NCI-H2227 (cell line): ENCODE measurements at regions not wholly inside any gene's neighbourhood (a gene's known extent, or its start where the extent isn't known, plus 50 kb on each side); places are given as distances from the start of the nearest gene placed in this dataset.
"Not testable (repeated sequence)": the region's sequence is repeated elsewhere in the genome, so short reads cannot be mapped to it uniquely, and the experiment has no call there.

Experiments used
- DNase-seq: peaks from one replicate; lab custom pipeline; 2025; ENCODE audit not compliant: unreplicated experiment; lab: John Stamatoyannopoulos, UW

GRCh38 chr16:17032332-17032731, 438.4 kb downstream of the XYLT1 start:
- no peak for DNase-seq

GRCh38 chr16:17034477-17035252, 436.1 kb downstream of the XYLT1 start:
- no peak for DNase-seq

DNA sequence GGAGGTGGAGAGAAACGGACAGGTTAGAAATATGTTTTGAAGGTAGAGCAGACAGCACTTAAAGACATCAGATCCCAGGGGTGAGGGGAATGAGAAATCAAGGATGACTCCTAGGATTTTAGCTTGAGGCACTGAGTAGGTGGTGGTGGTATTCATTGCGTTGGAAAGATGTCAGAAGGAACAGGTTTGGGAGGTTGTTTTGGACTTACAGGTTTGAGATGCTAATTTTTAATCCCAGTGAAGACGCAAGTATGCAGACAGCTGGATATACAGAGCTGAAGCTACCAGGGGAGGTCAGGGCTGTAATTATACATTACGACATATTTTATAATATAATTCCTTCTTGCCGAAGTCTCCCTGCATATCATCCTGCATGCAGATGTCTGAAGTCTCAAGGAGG, 433.3 kb downstream of the XYLT1 start:
- no peak for DNase-seq

DNA sequence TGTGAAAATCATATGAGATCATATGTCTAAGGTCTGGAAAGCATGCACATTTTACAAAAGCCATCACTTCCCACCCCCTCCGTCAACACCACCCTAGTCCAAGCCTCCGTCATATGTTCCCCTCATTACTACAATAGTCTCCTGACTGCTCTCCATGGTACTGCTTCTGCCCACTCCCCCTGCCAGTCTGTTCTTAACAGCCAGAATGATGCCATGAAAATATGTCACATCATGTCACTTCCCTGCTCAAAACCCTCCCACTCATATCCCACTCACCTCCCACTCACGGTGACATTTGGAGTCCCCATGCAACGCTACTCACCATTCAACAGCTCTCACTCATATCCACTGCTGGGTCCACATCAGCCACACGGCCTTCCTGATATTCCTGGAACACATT, 432.3 kb downstream of the XYLT1 start:
- DNase-seq: no peak

GRCh38 chr16:17049109-17049508, 421.7 kb downstream of the XYLT1 start:
- not testable (repeated sequence) for DNase-seq

DNA sequence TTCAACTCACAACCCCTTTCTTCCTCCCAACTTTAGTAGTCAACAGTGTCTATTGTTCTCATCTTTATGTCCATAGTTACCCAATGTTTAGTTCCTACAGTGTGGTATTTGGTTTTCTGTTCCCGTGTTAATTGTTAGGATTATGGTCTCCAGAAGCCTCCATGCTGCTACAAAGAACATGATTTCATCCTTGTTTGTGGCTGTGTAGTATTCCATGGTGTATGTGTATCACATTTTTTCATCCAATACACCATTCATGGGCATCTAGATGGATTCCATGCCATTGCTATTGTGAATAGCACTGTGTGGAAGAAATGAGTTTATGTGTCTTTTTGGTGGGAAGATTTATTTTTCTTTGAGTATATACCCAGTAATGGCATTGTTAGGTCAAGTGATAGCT, 420.3 kb downstream of the XYLT1 start:
- DNase-seq: no peak
